ENCODE measurements at regions not wholly inside any gene's neighbourhood (a gene's known extent, or its start where the extent isn't known, plus 50 kb on each side); places are given as distances from the start of the nearest gene placed in this dataset.

- H3K4me3 ChIP-seq (ENCODE audit: insufficient read depth, low read length, poor library complexity, severe bottlenecking): no peak overlapping the region
- H3K4me2 ChIP-seq (ENCODE audit: low read depth, low read length, poor library complexity, severe bottlenecking): no peak overlapping the region
- no peaks in the 10 kb centered on the region for H3F3A ChIP-seq (ENCODE audit: insufficient read depth)
- H3K79me2 ChIP-seq (ENCODE audit: insufficient read depth, low read length): no peaks in the 10 kb centered on the region
- H3K9ac ChIP-seq (ENCODE audit: low read length): no peak overlapping the region
- peaks cover 10% of the 10 kb centered on the region; the same call in 1 of the 2 replicates for H3K9me3 ChIP-seq (ENCODE audit: insufficient read depth, low read length)
- H3K36me3 ChIP-seq (ENCODE audit: low read length): no peaks in the 10 kb centered on the region; the same call in 1 of the 2 replicates
- no peak for TF ChIP-seq CTCF (IDR thresholded peaks at IDR 0.05; ENCODE audit: insufficient read depth, low read length, poor library complexity, severe bottlenecking)
- no peaks in the 10 kb centered on the region for H3K27me3 ChIP-seq (ENCODE audit: low read length)
- no peaks in the 10 kb centered on the region for H3K9me2 ChIP-seq (replicated peaks; ENCODE audit: insufficient read depth, low read length)
- no peaks in the 10 kb centered on the region for H4K20me1 ChIP-seq (ENCODE audit: low read depth, low read length)
- H2AFZ ChIP-seq (ENCODE audit: low read depth, low read length, severe bottlenecking): no peak overlapping the region
- no peak overlapping the region for H3K27ac ChIP-seq (ENCODE audit: low read depth, low read length)
Measured at GRCh38 chr7:85820702-85821443, 634.0 kb upstream of the SEMA3D start.

GRCh38 chr7:85815526-85815925, 628.7 kb upstream of the SEMA3D start:
- Histone ChIP-seq H3K36me3 (ENCODE audit: low read length) (no peaks in the 10 kb centered on the region; the same call in 1 of the 2 replicates), H3F3A (ENCODE audit: insufficient read depth) (no peaks in the 10 kb centered on the region), H3K27me3 (ENCODE audit: low read length) (no peaks in the 10 kb centered on the region), H3K27ac (ENCODE audit: low read depth, low read length) (no peak overlapping the region), H3K79me2 (ENCODE audit: insufficient read depth, low read length) (no peaks in the 10 kb centered on the region), H3K9me3 (ENCODE audit: insufficient read depth, low read length) (no peaks in the 10 kb centered on the region), H3K9me2 (replicated peaks; ENCODE audit: insufficient read depth, low read length) (no peaks in the 10 kb centered on the region), H3K4me2 (ENCODE audit: low read depth, low read length, poor library complexity, severe bottlenecking) (no peak overlapping the region), H3K9ac (ENCODE audit: low read length) (no peak overlapping the region), H2AFZ (ENCODE audit: low read depth, low read length, severe bottlenecking) (no peak overlapping the region), H3K4me3 (ENCODE audit: insufficient read depth, low read length, poor library complexity, severe bottlenecking) (no peak overlapping the region), H4K20me1 (ENCODE audit: low read depth, low read length) (no peaks in the 10 kb centered on the region)
- TF ChIP-seq EZH2phosphoT487 (conservative IDR thresholded peaks at IDR 0.05; ENCODE audit: low read length): no peak
- no peak for TF ChIP-seq CTCF (IDR thresholded peaks at IDR 0.05; ENCODE audit: insufficient read depth, low read length, poor library complexity, severe bottlenecking)

- H4K20me1 ChIP-seq (ENCODE audit: low read depth, low read length): no peaks in the 10 kb centered on the region; the same call in 1 of the 2 replicates
- H3F3A ChIP-seq (ENCODE audit: insufficient read depth): no peaks in the 10 kb centered on the region
- no peak overlapping the region for H3K27ac ChIP-seq (ENCODE audit: low read depth, low read length)
- H3K36me3 ChIP-seq (ENCODE audit: low read length): no peaks in the 10 kb centered on the region
- TF ChIP-seq EZH2phosphoT487 (conservative IDR thresholded peaks at IDR 0.05; ENCODE audit: low read length): no peak
- no peak for TF ChIP-seq CTCF (IDR thresholded peaks at IDR 0.05; ENCODE audit: insufficient read depth, low read length, poor library complexity, severe bottlenecking)
- H3K9me3 ChIP-seq (ENCODE audit: insufficient read depth, low read length): no peaks in the 10 kb centered on the region
- H3K27me3 ChIP-seq (ENCODE audit: low read length): no peaks in the 10 kb centered on the region
- no peak overlapping the region for H3K4me3 ChIP-seq (ENCODE audit: insufficient read depth, low read length, poor library complexity, severe bottlenecking)
- H3K9ac ChIP-seq (ENCODE audit: low read length): no peak overlapping the region
- H3K79me2 ChIP-seq (ENCODE audit: insufficient read depth, low read length): no peaks in the 10 kb centered on the region
- no peaks in the 10 kb centered on the region for H3K9me2 ChIP-seq (replicated peaks; ENCODE audit: insufficient read depth, low read length)
- no peak overlapping the region for H2AFZ ChIP-seq (ENCODE audit: low read depth, low read length, severe bottlenecking)
- no peak overlapping the region for H3K4me2 ChIP-seq (ENCODE audit: low read depth, low read length, poor library complexity, severe bottlenecking)
Measured at GRCh38 chr7:85806321-85806720, 619.5 kb upstream of the SEMA3D start.

Data from SU-DHL-6 (cell line).